HL-60 (cell line): ENCODE measurements at regions not wholly inside any gene's neighbourhood (a gene's known extent, or its start where the extent isn't known, plus 50 kb on each side); places are given as distances from the start of the nearest gene placed in this dataset.

ENCODE experiments used
- CTCF ChIP-seq: IDR thresholded peaks from one replicate; pipeline ENCODE4 v1.5.1; 2011; ENCODE audit warnings: low read length, control low read depth, inconsistent platforms; ENCODE audit not compliant: insufficient read depth
- GABPA ChIP-seq: IDR thresholded peaks from 2 replicates; pipeline ENCODE4 v1.6.1; 2012; ENCODE audit warnings: low read depth

GRCh38 chr5:67976181-67976580 is 239.4 kb upstream of the PIK3R1 start:
- no peak for TF ChIP-seq CTCF
- no peak for TF ChIP-seq GABPA
